A172 (cell line): ENCODE measurements at regions not wholly inside any gene's neighbourhood (a gene's known extent, or its start where the extent isn't known, plus 50 kb on each side); places are given as distances from the start of the nearest gene placed in this dataset.
"Not testable (repeated sequence)": the region's sequence is repeated elsewhere in the genome, so short reads cannot be mapped to it uniquely, and the experiment has no call there.

Source experiments
- DNase-seq: peaks from one replicate; pipeline ENCODE4 v3.0.0-alpha.2; 2015; ENCODE audit warnings: low spot score

DNA sequence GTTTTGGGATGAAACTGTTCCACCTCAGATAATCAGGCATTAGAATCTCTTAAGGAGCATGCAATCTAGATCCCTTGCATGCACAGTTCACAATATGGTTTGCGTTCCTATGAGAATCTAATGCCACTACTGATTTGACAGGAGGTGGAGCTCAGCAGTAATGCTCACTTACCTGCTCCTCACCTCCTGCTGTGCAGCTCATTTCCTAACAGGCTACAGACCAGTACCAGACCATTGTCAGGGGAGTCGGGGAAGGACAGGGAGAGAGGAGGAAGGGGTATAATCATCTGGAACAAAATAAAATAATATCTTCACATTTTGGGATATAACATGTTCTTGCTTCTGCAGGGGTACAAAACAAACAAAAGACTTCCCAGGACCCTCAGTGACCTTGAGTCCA, 532.0 kb upstream of the FSHR start:
- DNase-seq, result no peak

DNA sequence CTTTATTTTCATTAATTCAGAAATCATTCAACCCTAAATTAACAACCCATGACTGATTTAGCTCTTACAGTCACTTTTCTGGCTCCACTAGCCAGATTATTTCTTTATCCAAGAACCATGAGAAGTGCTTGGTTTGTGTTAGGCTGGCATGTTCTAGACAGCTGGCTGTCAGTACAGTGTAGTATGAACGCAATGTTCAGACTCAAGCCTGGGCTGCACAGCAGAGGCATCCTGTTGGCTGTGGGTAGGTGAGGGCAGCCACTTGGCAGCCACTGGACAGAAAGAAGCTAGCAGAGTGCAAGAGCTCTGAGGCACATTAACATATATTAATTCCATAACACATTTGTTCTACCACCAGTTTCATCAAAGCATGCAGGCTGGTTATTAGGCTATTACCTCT, 522.9 kb upstream of the FSHR start:
- no peak for DNase-seq

DNA sequence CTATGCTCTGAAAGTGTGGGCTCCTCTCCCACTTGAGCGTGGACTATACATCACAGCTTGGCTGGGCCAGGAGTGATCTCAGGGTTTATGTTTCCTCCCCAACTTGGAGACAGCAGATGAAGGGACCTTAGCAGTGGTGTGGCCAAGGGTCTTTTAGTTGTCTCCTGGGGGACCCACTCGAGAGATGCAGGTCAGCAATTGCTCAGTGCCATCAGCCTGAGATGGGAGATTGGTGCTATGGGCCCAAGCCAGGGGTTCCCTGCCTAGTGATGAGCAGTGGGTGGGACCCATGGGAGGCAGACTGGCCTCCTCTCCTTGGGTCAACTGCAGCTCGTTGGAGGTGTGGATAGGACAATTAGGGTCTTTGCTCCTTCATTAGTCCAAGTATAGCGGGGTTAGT, 510.5 kb upstream of the FSHR start:
- DNase-seq, result no peak

DNA sequence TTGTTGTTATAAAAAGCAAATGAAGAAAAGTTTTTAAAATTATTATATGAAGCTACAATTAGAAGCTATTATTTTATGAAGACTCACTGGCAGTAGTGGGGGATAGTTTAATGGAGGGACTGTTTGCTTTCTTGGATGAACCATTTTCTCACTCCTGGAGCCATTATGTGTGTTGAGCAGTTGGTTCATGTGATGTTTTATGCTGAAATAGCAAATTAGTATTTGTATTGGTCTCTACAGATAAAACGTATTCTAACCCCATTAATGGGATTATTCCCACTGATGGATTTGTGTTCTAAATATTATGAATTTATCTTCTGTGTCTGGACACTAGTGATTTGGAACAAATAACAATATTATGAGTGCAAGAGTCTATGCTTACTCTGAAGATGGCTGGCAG, 507.5 kb upstream of the FSHR start:
- no peak for DNase-seq

DNA sequence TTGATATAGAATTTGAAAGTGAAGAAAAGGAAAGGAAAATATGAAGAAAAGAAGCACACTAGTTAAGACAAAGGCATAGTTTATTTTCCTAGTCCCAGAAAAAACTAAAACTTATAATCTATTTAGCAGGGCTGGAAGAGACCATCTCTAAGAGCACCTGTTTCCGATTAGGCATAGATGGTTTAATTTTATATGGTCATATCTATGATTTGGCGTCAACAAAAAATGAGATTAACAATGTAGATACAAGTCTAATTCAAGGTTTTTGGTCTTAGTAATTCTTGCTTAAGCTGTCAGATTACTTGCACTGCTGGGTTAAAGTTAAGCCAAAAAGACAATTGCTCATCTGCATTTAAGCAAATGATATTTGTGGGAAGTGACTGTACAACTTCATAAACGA, 502.5 kb upstream of the FSHR start:
- DNase-seq, result no peak

DNA sequence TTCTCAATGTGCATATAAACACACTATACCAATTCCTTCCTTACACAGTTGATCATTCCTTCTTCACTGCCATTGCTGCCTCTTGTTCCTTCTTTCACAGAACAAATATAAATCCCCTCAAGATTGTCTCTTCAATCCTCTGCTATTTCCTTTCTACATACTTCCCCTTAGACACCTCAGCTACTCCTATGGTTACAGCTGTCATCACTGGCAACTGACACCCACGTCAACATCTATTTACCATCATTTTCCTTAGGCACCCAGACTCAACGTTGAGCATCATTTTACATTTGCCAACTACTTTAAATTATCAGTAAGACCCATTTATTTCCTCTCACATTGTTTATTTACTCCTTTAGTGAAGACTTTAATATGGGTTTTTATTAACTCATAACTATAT, 488.8 kb upstream of the FSHR start:
- no peak for DNase-seq

DNA sequence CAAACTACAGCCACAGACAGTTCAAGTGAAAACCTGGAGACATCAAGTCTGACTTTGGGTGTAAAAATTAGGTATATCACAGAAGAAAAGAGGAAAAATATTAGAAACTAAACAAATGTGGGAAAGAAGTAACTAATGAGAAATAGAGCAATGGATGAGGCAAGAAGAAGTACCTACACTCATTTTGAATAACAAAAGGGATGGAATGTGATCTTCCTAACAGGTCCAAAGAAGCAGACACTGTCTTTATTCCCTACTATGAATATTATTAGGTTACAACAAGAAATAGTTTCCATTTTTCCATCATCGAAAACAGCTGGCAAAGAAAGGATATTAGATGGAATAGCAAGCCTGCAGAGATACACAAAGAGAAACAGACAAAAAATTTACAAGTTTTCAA, 486.3 kb upstream of the FSHR start:
- DNase-seq, result no peak

DNA sequence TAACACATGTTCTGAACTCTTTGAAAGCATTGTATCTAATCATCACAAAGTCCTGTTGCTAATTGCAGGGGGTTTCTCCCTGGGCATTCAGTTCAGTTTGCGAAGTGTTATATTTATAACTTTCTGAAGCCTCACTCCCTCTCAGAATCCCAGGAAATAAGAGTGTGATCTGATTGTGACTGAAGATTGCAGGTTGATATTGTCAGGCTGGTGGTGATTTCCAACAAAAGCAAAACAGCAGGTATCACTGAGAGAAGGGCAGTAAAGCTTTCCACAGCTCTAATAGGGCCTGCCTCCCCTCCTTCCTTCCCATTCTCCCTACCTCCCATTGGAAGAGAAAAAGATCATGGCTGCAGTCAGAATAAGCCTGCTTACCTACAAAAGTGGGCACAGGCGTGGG, 466.7 kb upstream of the FSHR start:
- no peak for DNase-seq

DNA sequence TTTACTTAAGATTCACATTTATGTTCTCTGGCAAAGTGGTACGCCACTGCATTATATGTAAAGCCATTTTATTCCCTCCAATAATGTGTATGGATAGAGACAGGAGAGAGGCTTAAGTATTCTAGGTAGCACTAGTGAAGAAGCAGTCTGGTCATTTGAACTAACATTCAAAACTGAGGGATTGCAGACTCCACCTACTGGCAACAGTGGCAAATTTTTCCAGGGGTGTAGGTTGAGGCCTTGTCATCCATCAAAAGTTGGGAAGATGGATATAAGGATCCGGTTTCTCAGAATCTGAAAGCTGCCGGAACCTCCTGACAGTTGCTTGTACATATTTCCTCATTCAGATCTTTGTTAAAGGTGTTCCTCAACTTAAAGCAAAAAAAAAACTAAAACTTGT, 465.5 kb upstream of the FSHR start:
- DNase-seq, result no peak

DNA sequence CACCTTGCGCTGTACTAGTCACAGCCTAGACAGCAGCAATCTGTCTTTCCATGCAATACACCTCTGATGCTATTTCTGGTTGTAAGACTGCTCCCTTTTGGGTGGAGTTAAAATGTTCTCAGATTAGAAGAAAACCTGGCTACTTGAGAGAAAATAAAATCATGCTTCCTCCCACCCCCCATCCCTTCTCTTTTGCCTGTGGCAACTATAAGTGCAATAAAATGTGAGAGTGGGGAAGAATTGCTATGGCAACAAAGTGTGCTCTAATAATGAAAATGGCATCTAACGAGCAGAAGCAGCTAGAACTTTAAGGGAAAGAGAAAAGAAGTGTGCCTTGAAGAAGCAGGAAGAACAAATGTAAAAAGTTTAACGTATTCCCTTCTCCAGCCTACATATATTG, 464.2 kb upstream of the FSHR start:
- no peak for DNase-seq

DNA sequence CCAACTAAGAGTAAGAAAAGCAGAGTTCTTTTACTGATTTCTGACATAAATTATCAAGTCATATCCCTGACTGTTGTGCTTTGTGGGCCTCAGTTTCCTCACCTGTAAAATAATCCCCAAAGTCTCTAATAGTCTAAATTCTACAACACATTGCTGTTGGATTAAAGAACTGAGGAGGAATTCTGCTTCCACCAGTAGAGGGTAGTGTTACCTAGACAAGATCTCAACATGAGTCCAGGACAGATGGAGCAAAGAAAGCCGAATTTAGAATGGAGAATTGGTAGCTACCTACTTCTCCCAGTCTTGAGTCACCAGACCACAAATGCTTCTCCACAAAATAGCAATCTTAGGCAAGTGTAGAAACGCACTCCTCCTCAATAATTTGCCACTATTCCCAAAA, 462.5 kb upstream of the FSHR start:
- no peak for DNase-seq

DNA sequence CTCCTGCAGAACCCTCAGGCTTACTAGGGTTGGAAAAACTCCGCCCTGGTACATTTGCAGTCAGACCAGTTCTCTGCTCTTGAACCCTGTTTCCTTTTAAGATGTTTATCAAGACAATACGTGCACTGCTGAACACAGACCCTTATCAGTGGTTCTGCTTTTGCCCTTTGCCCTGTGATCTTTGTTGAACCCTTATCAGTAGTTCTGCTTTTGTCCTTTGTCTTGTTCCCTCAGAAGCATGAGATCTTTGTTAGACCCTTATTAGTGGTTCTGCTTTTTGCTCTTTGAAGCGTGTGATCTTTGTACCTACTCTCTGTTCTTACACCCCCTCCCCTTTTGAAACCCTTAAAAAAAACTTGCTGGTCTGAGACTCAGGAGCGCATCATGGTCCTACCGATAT, 457.5 kb upstream of the FSHR start:
- not testable (repeated sequence) for DNase-seq

DNA sequence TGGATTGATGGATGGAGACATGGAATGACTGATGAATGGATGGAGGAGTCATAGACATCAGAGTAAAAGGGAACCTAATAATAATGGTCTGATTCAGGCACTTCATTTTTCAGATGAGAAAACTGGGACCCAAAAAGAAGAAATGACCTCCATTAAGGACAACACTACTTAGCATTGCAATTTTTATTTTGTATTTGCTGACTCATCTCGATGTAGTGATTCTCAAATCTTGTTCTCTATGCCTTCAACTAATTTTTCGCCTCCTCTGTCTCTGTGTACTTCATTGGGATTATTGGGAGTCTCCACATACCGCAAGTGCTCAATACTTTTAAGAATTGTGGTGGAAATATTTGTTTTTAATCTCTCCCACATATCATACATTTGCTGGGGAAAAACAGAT, 446.2 kb upstream of the FSHR start:
- DNase-seq, result no peak

DNA sequence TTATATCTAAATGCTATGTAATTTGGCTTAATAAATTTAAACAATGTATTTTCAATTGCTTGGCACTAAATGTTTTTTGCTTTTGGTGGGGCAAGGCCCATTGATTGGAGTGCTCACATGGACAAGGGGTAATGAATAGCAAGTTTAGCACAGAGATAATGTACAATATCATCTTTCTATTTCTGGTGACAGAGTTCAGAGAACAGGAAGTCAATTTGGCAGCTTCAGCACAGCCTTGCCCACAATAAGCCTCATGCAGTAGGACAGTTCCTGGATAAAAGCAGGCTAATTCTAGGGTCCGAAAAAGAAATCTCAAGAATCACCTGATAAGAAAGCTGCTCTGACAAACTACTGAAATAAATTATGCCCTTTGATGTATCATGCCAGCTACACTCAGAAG, 443.9 kb upstream of the FSHR start:
- DNase-seq, result no peak

DNA sequence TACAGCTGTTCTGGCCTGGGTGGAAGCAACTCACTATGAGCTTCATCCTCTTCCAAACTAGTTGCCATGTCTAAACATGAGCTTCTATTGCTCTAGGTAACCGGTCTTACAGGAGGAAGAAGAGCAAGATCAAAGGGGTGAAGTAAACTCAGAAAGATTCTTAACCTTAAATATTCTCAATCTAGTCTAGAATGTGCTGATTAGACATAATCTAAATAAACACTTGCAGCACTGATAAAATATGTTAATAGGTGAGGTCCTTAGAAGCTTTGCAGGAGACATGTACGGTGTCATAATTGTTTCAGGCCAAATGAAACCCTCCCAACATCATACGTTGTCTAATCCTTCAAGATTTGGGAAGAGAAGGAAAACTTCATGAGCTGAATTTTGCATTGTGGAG, 431.6 kb upstream of the FSHR start:
- DNase-seq, result no peak

DNA sequence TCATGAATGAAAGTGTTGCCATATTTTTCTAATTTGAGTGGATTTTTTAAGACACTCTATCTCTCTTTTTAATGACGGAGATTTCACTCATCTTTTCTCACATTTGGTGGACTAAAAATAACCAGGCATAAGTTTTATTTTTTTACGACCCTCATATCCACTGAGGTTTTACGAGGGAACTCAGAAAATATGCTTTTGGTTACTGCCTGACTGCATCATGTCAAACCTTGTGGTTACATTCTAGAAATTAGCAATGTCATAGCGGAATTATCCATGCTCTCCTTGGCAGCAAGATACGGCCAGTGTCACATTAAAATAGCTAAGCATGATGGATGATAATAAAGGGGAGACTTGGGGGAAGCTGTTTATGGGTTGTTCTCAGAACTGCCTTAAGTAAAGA, 428.6 kb upstream of the FSHR start:
- no peak for DNase-seq

DNA sequence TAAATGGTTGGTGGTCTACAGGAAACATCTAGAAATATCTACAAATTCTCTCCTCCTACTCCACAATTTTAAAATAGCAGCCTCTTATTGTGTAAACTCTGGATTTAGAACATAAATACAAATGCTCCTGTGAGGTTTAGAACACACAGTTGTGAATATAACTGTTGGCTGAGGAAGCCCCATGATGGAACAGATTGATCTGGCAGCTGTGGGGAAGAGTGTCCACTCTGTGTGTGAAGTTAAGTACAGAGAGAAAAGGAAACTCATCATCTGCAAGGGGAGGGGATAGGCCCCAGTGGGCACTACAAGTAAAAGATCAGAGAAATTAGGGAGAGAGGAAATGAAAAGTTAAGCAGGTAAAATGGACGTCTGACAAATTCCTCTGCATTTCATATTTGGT, 422.7 kb upstream of the FSHR start:
- no peak for DNase-seq

DNA sequence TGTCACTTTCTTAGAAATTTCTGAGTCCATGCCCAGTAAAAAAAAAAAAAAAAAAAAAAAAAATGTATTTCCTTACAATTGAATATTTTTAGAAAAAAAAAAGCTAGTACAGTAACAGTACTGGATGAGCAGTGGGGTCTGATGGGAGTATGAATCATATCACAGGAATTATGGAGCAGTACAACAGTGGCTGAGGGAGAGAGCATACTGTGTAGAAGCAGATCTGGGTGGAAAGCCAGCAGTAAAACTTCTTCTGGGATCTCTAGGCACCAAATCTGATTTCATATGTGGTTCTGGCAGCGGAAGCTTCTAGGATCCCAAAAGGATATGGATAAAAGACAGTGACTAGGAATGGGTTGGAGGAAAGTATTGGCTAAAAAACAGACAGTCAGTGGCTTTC, 414.9 kb upstream of the FSHR start:
- DNase-seq, result no peak

DNA sequence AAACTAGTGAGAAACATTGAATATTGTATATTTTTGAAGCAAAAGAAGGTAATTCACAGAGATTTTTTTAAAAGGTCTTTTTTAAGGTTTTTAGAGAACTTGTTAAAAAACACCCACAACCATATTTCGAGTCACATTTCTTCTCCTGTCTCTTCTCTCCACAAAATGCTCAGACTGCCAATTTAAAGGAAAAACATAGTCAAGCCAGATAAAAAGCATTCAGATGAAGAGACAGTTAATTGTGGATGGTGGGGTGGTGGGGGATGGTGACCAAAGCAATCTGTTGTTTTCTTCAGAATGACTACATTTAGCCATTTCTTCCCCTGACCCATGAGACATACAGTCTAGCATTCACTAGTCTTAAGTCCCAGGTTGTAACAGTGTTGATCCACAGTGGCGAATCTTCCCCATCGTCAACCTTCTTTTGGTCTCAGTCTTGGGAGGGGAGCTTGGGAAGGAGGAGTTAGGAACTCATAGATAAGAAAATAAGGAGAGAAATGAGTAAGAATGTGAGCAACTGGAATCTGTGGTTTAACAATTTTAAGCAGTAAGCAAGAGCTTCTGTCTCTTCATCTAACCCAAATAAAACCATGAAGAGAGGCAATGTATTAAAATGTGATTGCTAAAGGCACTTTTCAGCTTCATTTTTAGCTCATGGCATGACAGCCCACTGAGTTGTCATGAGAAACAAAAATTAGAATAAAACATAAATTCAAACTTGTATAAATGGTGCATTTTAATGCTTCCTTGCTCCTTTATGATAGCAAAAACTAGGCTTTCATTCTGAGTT, 413.7 kb upstream of the FSHR start:
- no peak for DNase-seq

DNA sequence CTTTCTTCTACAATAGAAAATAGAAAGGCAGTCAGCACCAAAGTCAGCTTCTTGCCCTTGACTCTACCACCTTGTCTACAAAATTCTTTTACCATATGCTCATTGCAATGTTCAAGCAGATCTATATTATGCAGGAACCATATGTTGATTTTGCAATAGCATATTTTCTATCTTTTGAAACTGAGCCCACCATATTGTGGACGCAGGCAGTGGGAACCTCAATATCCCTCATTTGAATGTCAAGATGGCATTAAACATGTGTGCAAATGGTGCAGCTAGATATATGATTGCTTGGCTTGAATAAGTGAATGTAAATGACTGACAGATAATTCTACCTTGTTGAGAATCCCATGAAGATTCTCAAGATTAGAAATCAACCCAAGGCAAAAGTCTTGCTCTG, 412.7 kb upstream of the FSHR start:
- DNase-seq, result no peak

DNA sequence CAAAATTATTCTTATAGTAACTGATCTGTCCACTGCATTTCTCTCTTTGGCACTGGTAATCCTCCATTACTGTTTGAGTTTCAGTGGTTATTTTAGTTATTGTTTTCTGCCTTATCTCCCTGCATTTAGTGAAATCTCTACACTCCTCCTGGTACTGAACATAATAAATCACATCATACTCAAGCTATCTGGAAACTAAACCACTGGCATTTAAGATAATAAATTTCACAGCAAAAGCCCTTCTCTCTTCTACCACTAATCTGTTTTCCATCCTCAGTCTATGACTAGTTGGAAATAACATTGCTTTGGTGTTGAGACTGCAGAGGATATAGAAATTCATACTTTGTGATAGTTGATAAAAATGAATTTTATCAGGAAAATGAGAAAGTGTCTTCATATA, 399.3 kb upstream of the FSHR start:
- DNase-seq, result no peak

DNA sequence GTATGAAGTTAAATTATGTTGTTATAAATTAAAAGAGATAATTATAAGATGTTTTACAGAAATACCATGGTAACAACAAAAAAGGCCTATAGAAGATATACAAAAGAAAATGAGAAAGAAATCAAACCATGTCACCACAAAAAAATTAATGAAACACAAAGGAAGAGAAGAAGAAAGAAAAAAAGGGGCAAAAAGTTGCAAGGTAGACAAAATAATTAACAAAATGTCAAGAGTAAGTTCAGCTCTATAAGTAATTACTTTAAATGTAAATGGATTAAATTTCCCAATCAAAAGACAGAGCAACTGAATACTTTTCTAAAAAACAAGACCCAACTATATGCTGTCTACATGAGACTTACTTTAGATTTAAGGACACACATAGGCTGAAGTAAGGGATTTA, 378.4 kb upstream of the FSHR start:
- no peak for DNase-seq

DNA sequence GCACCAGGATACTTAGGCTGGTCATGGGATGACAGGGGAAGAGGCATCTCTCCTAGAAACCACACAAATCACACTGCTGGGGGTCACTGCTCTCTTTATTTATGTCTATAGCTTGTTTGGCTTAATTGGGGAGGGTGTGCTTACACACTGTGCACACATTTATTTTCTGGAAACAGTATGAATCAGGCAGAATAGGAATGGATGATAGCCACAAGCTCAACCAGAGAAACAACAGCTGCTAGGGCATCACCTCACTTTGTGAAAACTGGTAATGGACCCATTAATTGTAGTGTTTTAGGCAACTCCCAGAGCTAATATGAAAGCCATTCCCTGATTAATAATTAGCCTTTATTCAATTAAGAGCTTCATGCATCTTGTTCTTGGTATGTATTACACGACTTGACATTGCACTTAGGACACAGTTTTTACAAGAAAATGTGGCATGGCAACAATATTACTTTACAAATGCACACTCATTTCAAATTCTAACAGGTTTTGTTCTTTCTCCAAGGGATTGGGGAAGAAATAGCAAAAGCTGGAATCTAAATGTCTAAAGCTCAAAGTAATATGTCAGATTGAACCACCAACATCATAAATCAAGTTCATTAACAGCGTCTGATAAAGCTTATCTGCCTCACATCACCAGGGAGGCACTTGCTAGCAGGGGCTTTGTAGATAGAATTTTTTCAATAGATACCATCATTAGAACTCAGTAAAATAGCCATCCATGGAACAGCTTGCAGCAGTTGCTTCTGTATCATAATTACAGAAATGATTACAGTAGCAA, 361.9 kb upstream of the FSHR start:
- DNase-seq, result no peak

DNA sequence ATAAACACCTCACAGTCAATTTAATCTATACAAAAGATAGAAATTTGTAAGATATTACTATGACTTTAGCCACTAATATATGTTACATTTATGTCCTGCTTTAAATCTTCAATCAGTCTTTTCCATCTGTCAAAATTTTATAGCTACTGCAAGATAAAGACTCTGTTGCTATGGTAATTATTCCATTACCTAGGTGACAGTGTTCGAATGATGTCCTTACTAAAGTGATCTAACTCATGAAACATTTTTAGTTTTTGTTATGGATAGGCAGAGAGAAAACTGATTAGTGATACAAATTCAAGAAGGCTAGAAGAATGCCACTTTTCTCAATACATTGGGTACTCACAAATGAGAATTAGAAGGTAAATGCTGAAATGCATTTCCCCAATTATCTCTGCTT, 359.9 kb upstream of the FSHR start:
- no peak for DNase-seq
